H1 (cell line): ENCODE measurements at regions not wholly inside any gene's neighbourhood (a gene's known extent, or its start where the extent isn't known, plus 50 kb on each side); places are given as distances from the start of the nearest gene placed in this dataset.

Experiments
- CTCF ChIA-PET: fragments of 300-600 bp; sonication (Branson Sonifier 250); formaldehyde crosslinking; loops from one replicate; lab custom pipeline; 2021; ENCODE audit not compliant: partially characterized antibody; lab: Charles Lee
- POLR2A ChIA-PET: fragments of 300-600 bp; sonication (Branson Sonifier 250); formaldehyde crosslinking; loops from one replicate; lab custom pipeline; 2021; ENCODE audit warnings: inconsistent platforms; ENCODE audit not compliant: partially characterized antibody; lab: Charles Lee
- DNase-seq, 2 experiments: peaks; one replicate each; pipeline versions ENCODE4 v3.0.0 to v3.0.0-alpha.2; 2010 to 2022; ENCODE audit warnings: low spot score in 2 of 2, low read depth in 1 of 2, mixed read lengths in 1 of 2
- FAIRE-seq: peaks from 2 replicates; lab custom pipeline; 2011; peaks lifted over from hg19 to GRCh38; lab: Jason Lieb, UNC
- H2AFZ ChIP-seq: 2 replicates; pipeline ENCODE4 v1.8.1; 2012; ENCODE audit warnings: low read length, inconsistent platforms
- H2AK5ac ChIP-seq: 2 replicates; pipeline ENCODE4 v1.6.1; 2013; ENCODE audit warnings: low read depth, low read length
- H2BK120ac ChIP-seq: replicated peaks from 2 replicates; pipeline ENCODE3; 2013; ENCODE audit warnings: low read depth, low read length, inconsistent platforms
- H2BK12ac ChIP-seq: 2 replicates; pipeline ENCODE4 v1.6.1; 2013; ENCODE audit warnings: low read depth, low read length
- H2BK15ac ChIP-seq: 2 replicates; pipeline ENCODE4 v1.6.1; 2013; ENCODE audit warnings: low read length
- H2BK20ac ChIP-seq: 2 replicates; pipeline ENCODE4 v1.6.1; 2013; ENCODE audit warnings: low read length
- H2BK5ac ChIP-seq: 2 replicates; pipeline ENCODE4 v1.6.1; 2013; ENCODE audit warnings: low read depth, low read length
- H3K14ac ChIP-seq: 2 replicates; pipeline ENCODE4 v1.6.1; 2013; ENCODE audit warnings: inconsistent platforms; ENCODE audit not compliant: insufficient read length
- H3K18ac ChIP-seq: 2 replicates; pipeline ENCODE4 v1.6.1; 2013; ENCODE audit warnings: low read length; ENCODE audit errors: extremely low read depth
- H3K23ac ChIP-seq: 2 replicates; pipeline ENCODE4 v1.6.1; 2013; ENCODE audit warnings: inconsistent platforms; ENCODE audit not compliant: insufficient read length
- H3K23me2 ChIP-seq: 2 replicates; pipeline ENCODE4 v1.6.1; 2013; ENCODE audit warnings: low read depth, low read length
- H3K27ac ChIP-seq: 2 replicates; pipeline ENCODE4 v1.6.1; 2011; ENCODE audit warnings: low read depth, low read length, inconsistent platforms
- H3K27me3 ChIP-seq, 4 experiments: replicated peaks in 1 of 4; 1 replicate in 1 of 4; 2 replicates in 3 of 4; pipeline versions ENCODE4 v1.6.1 to v1.8.1; 2011 to 2013; ENCODE audit warnings: low read length in 3 of 4, mild to moderate bottlenecking in 3 of 4, inconsistent platforms in 2 of 4, mixed read lengths in 2 of 4, moderate library complexity in 1 of 4; ENCODE audit not compliant: control insufficient read depth in 3 of 4, insufficient read depth in 3 of 4; ENCODE audit errors: extremely low read depth in 1 of 4
- H3K36me3 ChIP-seq, 4 experiments: 2 replicates each; pipeline versions ENCODE4 v1.6.1 to v1.8.1; 2011 to 2013; ENCODE audit warnings: mild to moderate bottlenecking in 4 of 4, low read length in 3 of 4, moderate library complexity in 2 of 4, control low read depth in 1 of 4, inconsistent platforms in 1 of 4; ENCODE audit not compliant: insufficient read depth in 4 of 4, control insufficient read depth in 2 of 4
- H3K4ac ChIP-seq: replicated peaks from 2 replicates; pipeline ENCODE3; 2013; ENCODE audit warnings: low read length, low read depth, mixed read lengths, inconsistent platforms; ENCODE audit not compliant: insufficient read length
- H3K4me1 ChIP-seq, 4 experiments: replicated peaks in 1 of 4; 1 replicate in 1 of 4; 2 replicates in 3 of 4; pipeline versions ENCODE4 v1.6.1 to v1.8.1; 2011 to 2013; ENCODE audit warnings: low read length in 3 of 4, inconsistent platforms in 2 of 4, mixed read lengths in 1 of 4; ENCODE audit not compliant: insufficient read depth in 4 of 4, control insufficient read depth in 3 of 4
- H3K4me2 ChIP-seq, 2 experiments: 2 replicates each; pipeline versions ENCODE4 v1.6.1 to v1.8.1; 2011 to 2013; ENCODE audit warnings: low read depth in 2 of 2, low read length in 2 of 2, control low read depth in 1 of 2, inconsistent platforms in 1 of 2, mild to moderate bottlenecking in 1 of 2; ENCODE audit not compliant: insufficient read depth in 1 of 2
- H3K4me3 ChIP-seq, 4 experiments: fragments of 200-600, 300-600 bp in 1 of 4; sonication (generic), shearing (Covaris generic), sonication (Bioruptor Twin) in 1 of 4; 2 replicates each; pipeline versions ENCODE4 v1.5.1 to v1.8.1; 2011 to 2016; ENCODE audit warnings: low read length in 4 of 4, low read depth in 3 of 4, control low read depth in 2 of 4, inconsistent platforms in 2 of 4, mild to moderate bottlenecking in 2 of 4, mixed read lengths in 1 of 4, moderate library complexity in 1 of 4; ENCODE audit not compliant: insufficient read depth in 2 of 4; ENCODE audit errors: extremely low read depth in 1 of 4
- H3K56ac ChIP-seq: replicated peaks from 2 replicates; pipeline ENCODE3; 2013; ENCODE audit warnings: low read depth, mild to moderate bottlenecking, mixed read lengths, low read length, inconsistent platforms; ENCODE audit not compliant: insufficient read length
- H3K79me1 ChIP-seq: 2 replicates; pipeline ENCODE4 v1.6.1; 2013; ENCODE audit warnings: low read depth, low read length, control low read depth
- H3K79me2 ChIP-seq, 2 experiments: 2 replicates each; pipeline versions ENCODE4 v1.6.1 to v1.8.1; 2012 to 2013; ENCODE audit warnings: low read length in 2 of 2, mild to moderate bottlenecking in 2 of 2, inconsistent platforms in 1 of 2; ENCODE audit not compliant: insufficient read depth in 2 of 2, control insufficient read depth in 1 of 2
- H3K9ac ChIP-seq, 4 experiments: replicated peaks in 1 of 4; 1 replicate in 1 of 4; 2 replicates in 3 of 4; pipeline versions ENCODE4 v1.6.1 to v1.8.1; 2011 to 2013; ENCODE audit warnings: low read depth in 3 of 4, low read length in 3 of 4, control low read depth in 2 of 4, mild to moderate bottlenecking in 2 of 4, moderate library complexity in 2 of 4, inconsistent platforms in 1 of 4; ENCODE audit errors: extremely low read depth in 1 of 4
- H3K9me3 ChIP-seq, 2 experiments: 2 replicates each; pipeline versions ENCODE4 v1.6.1 to v1.8.1; 2012 to 2013; ENCODE audit warnings: mild to moderate bottlenecking in 2 of 2, moderate library complexity in 2 of 2, control low read depth in 1 of 2, inconsistent platforms in 1 of 2, low read depth in 1 of 2, low read length in 1 of 2, mixed read lengths in 1 of 2; ENCODE audit not compliant: insufficient read depth in 2 of 2
- H4K20me1 ChIP-seq, 2 experiments: replicated peaks in 1 of 2; 2 replicates each; pipeline versions ENCODE3 to v1.8.1; 2011 to 2013; ENCODE audit warnings: inconsistent platforms in 2 of 2, low read length in 2 of 2, mild to moderate bottlenecking in 1 of 2; ENCODE audit not compliant: insufficient read depth in 2 of 2, control insufficient read depth in 1 of 2
- H4K5ac ChIP-seq: 2 replicates; pipeline ENCODE4 v1.6.1; 2013; ENCODE audit warnings: low read length, low read depth, mixed read lengths, inconsistent platforms; ENCODE audit not compliant: insufficient read length
- H4K8ac ChIP-seq: 2 replicates; pipeline ENCODE4 v1.8.0; 2013; ENCODE audit warnings: mild to moderate bottlenecking, moderate library complexity, low read length, inconsistent platforms; ENCODE audit not compliant: insufficient read depth; ENCODE audit errors: extremely low read depth
- H4K91ac ChIP-seq: replicated peaks from 2 replicates; pipeline ENCODE3; 2013; ENCODE audit warnings: low read length, mixed read lengths, inconsistent platforms; ENCODE audit not compliant: insufficient read length
- BRCA1 ChIP-seq: IDR thresholded peaks from 2 replicates; pipeline ENCODE4 v1.6.1; 2012; ENCODE audit warnings: low read depth, low read length, improper control_type of control experiment
- CEBPB ChIP-seq: IDR thresholded peaks from 2 replicates; pipeline ENCODE4 v1.6.1; 2012; ENCODE audit warnings: low read depth, low read length
- CTBP2 ChIP-seq: IDR thresholded peaks from 2 replicates; pipeline ENCODE4 v1.7.0; 2011; ENCODE audit warnings: borderline replicate concordance, mild to moderate bottlenecking, moderate library complexity, mixed read lengths, low read length; ENCODE audit not compliant: insufficient read depth, insufficient read length
- EP300 ChIP-seq, 2 experiments: IDR thresholded peaks; 1 replicate in 1 of 2; 2 replicates in 1 of 2; pipeline ENCODE4 v1.6.1; 2011 to 2012; ENCODE audit warnings: low read depth in 2 of 2, low read length in 2 of 2, mild to moderate bottlenecking in 2 of 2, borderline replicate concordance in 1 of 2, inconsistent platforms in 1 of 2, moderate library complexity in 1 of 2
- EZH2 ChIP-seq: fragments of 200-600 bp; sonication (generic); IDR thresholded peaks from 2 replicates; pipeline ENCODE4 v1.7.1; 2012; ENCODE audit warnings: low read depth, mild to moderate bottlenecking, moderate library complexity, low read length, inconsistent platforms; ENCODE audit not compliant: severe bottlenecking
- GTF2F1 ChIP-seq: IDR thresholded peaks from 2 replicates; pipeline ENCODE4 v1.6.1; 2012; ENCODE audit warnings: low read depth, low read length, improper control_type of control experiment, borderline replicate concordance
- SIX5 ChIP-seq: IDR thresholded peaks from 2 replicates; pipeline ENCODE4 v1.6.1; 2011; ENCODE audit warnings: mild to moderate bottlenecking, low read depth, low read length
- SP1 ChIP-seq: IDR thresholded peaks from 2 replicates; pipeline ENCODE4 v1.6.1; 2011; ENCODE audit warnings: low read depth, low read length
- SRF ChIP-seq: IDR thresholded peaks from 2 replicates; pipeline ENCODE4 v1.6.1; 2011; ENCODE audit warnings: mild to moderate bottlenecking, low read depth, low read length, moderate library complexity
- TAF1 ChIP-seq: IDR thresholded peaks from 2 replicates; pipeline ENCODE4 v1.6.1; 2011; ENCODE audit warnings: mild to moderate bottlenecking, low read depth, low read length
- YY1 ChIP-seq: IDR thresholded peaks from 2 replicates; pipeline ENCODE4 v1.6.1; 2011; ENCODE audit warnings: low read depth, mild to moderate bottlenecking, low read length
- WGBS, 2 experiments: shearing (Covaris generic) in 1 of 2; methylation state at CpG; one replicate each; pipeline versions ENCODE4 v1.1.6 to v1.1.7; 2013 to 2015; ENCODE audit warnings: low lambda C conversion rate in 2 of 2, mixed read lengths in 2 of 2, inconsistent platforms in 1 of 2, low coverage in 1 of 2, missing lambda C conversion rate in 1 of 2; ENCODE audit not compliant: insufficient replicate concordance in 2 of 2, insufficient coverage in 1 of 2, insufficient read length in 1 of 2; ENCODE audit errors: extremely low coverage in 1 of 2, missing lambda C conversion rate in 1 of 2; 5-methylcytosine and 5-hydroxymethylcytosine counted together
- TF ChIP-seq, protein P1 (sequence below): IDR thresholded peaks from 2 replicates; pipeline ENCODE4 v1.6.1; 2012; ENCODE audit warnings: inconsistent platforms

DNA sequence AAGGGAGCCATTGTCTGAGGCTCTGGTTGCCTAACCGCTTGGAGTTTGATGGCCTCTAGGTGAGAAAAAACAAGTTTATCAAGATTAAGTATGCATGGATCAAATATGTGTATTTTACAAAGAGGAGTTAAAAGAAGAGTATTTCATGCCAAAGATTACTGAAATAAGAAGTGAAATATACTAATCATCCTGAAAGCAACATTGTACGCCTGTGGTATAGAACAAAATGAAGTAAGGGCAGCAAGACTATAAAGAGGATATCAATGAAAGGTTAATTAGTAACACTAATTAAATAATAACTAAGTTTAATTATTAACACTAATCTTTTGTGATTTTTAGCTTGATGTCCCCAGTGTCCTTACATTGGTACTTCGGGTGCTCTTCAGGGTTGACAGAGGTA is 276.7 kb downstream of the CALCRL start:
- no peak overlapping the region for H4K91ac ChIP-seq
- no peak overlapping the region for H3K4ac ChIP-seq
- H3K36me3 ChIP-seq: no peaks in the 10 kb centered on the region
- no peak overlapping the region for H2BK20ac ChIP-seq
- no peak overlapping the region for H4K8ac ChIP-seq
- no peak for FAIRE-seq
- TF ChIP-seq CTBP2: no peak
- no peak for TF ChIP-seq CEBPB
- TF ChIP-seq EZH2: no peak
- TF ChIP-seq SP1: no peak
- no peak for TF ChIP-seq SIX5
- TF ChIP-seq YY1: no peak
- TF ChIP-seq BRCA1: no peak
- TF ChIP-seq GTF2F1: no peak
- no peak for TF ChIP-seq EP300 (IDR thresholded peaks at IDR 0.05; ENCODE audit: borderline replicate concordance in 1 of 2, low read depth in 2 of 2, low read length in 2 of 2)
- TF ChIP-seq, protein P1, sequence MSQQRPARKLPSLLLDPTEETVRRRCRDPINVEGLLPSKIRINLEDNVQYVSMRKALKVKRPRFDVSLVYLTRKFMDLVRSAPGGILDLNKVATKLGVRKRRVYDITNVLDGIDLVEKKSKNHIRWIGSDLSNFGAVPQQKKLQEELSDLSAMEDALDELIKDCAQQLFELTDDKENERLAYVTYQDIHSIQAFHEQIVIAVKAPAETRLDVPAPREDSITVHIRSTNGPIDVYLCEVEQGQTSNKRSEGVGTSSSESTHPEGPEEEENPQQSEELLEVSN: no peak
- no peak for TF ChIP-seq SRF
- TF ChIP-seq TAF1: no peak
- no peak overlapping the region for H2BK15ac ChIP-seq
- H2BK12ac ChIP-seq: no peak overlapping the region
- H3K23ac ChIP-seq: no peak overlapping the region
- no peaks in the 10 kb centered on the region for H3K27me3 ChIP-seq
- no peak overlapping the region for H2BK120ac ChIP-seq
- H2AFZ ChIP-seq: no peak overlapping the region
- H3K14ac ChIP-seq: no peak overlapping the region
- ChIA-PET CTCF (interaction anchor here (0.6 kb wide), 1 partner anchor 1632 kb away, joined by 3 read pairs; no protein-coding TSS in a partner anchor), POLR2A (no interaction called here)
- no peak overlapping the region for H3K56ac ChIP-seq
- H3K18ac ChIP-seq: no peak overlapping the region
- no peaks in the 10 kb centered on the region for H4K20me1 ChIP-seq
- H3K4me2 ChIP-seq: no peak overlapping the region
- H3K23me2 ChIP-seq: no peaks in the 10 kb centered on the region
- WGBS, 2 experiments: 73% methylated on average over 3 of the region's 3 CpGs; no CpG with 5 or more reads in 1 of the 2 experiments
- no peak overlapping the region for H3K4me3 ChIP-seq
- H3K9ac ChIP-seq: no peak overlapping the region
- H3K79me2 ChIP-seq: no peaks in the 10 kb centered on the region
- DNase-seq: no peak
- no peaks in the 10 kb centered on the region for H3K79me1 ChIP-seq
- H3K27ac ChIP-seq: no peak overlapping the region
- no peak overlapping the region for H2BK5ac ChIP-seq
- H4K5ac ChIP-seq: no peak overlapping the region
- no peaks in the 10 kb centered on the region for H3K9me3 ChIP-seq
- H3K4me1 ChIP-seq: no peaks in the 10 kb centered on the region
- no peak overlapping the region for H2AK5ac ChIP-seq
